ENCODE measurements at regions not wholly inside any gene's neighbourhood (a gene's known extent, or its start where the extent isn't known, plus 50 kb on each side); places are given as distances from the start of the nearest gene placed in this dataset.

GRCh38 chr2:193943406-193943960 lies 1713.5 kb upstream of the SLC39A10 start:
- Mint-ChIP-seq H3K9me3 (no peaks in the 10 kb centered on the region), H3K4me1 (peaks cover 8% of the 10 kb centered on the region; the same call in 1 of the 2 replicates), H3K27ac (no peak overlapping the region), H3K27me3 (ENCODE audit: low read depth) (no peaks in the 10 kb centered on the region), H3K4me3 (no peak overlapping the region), H3K36me3 (no peaks in the 10 kb centered on the region)
- DNase-seq (ENCODE audit: low spot score) (no peak), ATAC-seq (no peak)
- TF ChIP-seq KAT7 (CRISPR knock-in tag; IDR thresholded peaks at IDR 0.05; ENCODE audit: borderline replicate concordance) (no peak), USF1 (CRISPR knock-in tag; IDR thresholded peaks at IDR 0.05) (no peak), TP53 (CRISPR knock-in tag; IDR thresholded peaks at IDR 0.05) (no peak), SMAD4 (CRISPR knock-in tag; IDR thresholded peaks at IDR 0.05) (no peak), ARID4B (CRISPR knock-in tag; IDR thresholded peaks at IDR 0.05; ENCODE audit: borderline replicate concordance) (no peak)
- POLR2A ChIA-PET: no interaction called here
- CTCF ChIA-PET: no interaction called here

GRCh38 chr2:193935114-193935513 lies 1721.9 kb upstream of the SLC39A10 start:
- Mint-ChIP-seq H3K36me3 (no peaks in the 10 kb centered on the region), H3K4me3 (no peak overlapping the region), H3K4me1 (no peaks in the 10 kb centered on the region), H3K27me3 (ENCODE audit: low read depth) (no peaks in the 10 kb centered on the region), H3K9me3 (no peaks in the 10 kb centered on the region), H3K27ac (no peak overlapping the region)
- ChIA-PET POLR2A (no interaction called here), CTCF (interaction anchor here (1.0 kb wide), 1 partner anchor 73 kb away, joined by 3 read pairs; no protein-coding TSS in a partner anchor)
- DNase-seq (ENCODE audit: low spot score): no peak
- peak; percentile 74 for ATAC-seq
- TF ChIP-seq GRHL2 (CRISPR knock-in tag; IDR thresholded peaks at IDR 0.05; ENCODE audit: insufficient replicate concordance, severe bottlenecking): no peak
- TF ChIP-seq CTCF (IDR thresholded peaks at IDR 0.05): no peak
- no peak for TF ChIP-seq SMAD4 (CRISPR knock-in tag; IDR thresholded peaks at IDR 0.05)
- no peak for TF ChIP-seq PREB (CRISPR knock-in tag; IDR thresholded peaks at IDR 0.05; ENCODE audit: borderline replicate concordance)
- no peak for TF ChIP-seq ZNF219 (CRISPR knock-in tag; IDR thresholded peaks at IDR 0.05; ENCODE audit: borderline replicate concordance)
- TF ChIP-seq USF1 (CRISPR knock-in tag; IDR thresholded peaks at IDR 0.05): no peak

- Mint-ChIP-seq H3K27me3 (ENCODE audit: low read depth) (no peaks in the 10 kb centered on the region), H3K4me1 (no peaks in the 10 kb centered on the region), H3K4me3 (no peak overlapping the region), H3K27ac (no peak overlapping the region), H3K36me3 (no peaks in the 10 kb centered on the region), H3K9me3 (no peaks in the 10 kb centered on the region)
- CTCF ChIA-PET: no interaction called here
- POLR2A ChIA-PET: no interaction called here
- DNase-seq (ENCODE audit: low spot score): no peak
- no peak for ATAC-seq
- TF ChIP-seq ZNF416 (CRISPR knock-in tag; IDR thresholded peaks at IDR 0.05) (no peak), GABPB1 (CRISPR knock-in tag; IDR thresholded peaks at IDR 0.05) (no peak), ZNF263 (CRISPR knock-in tag; IDR thresholded peaks at IDR 0.05; ENCODE audit: low read depth) (no peak), FOXP1 (CRISPR knock-in tag; IDR thresholded peaks at IDR 0.05; ENCODE audit: borderline replicate concordance) (no peak), ZNF317 (CRISPR knock-in tag; IDR thresholded peaks at IDR 0.05; ENCODE audit: borderline replicate concordance, low read depth) (no peak), RELA (CRISPR knock-in tag; IDR thresholded peaks at IDR 0.05; ENCODE audit: borderline replicate concordance) (no peak), AFF4 (CRISPR knock-in tag; IDR thresholded peaks at IDR 0.05; ENCODE audit: borderline replicate concordance) (no peak), CREM (CRISPR knock-in tag; IDR thresholded peaks at IDR 0.05) (no peak), JAZF1 (CRISPR knock-in tag; IDR thresholded peaks at IDR 0.05) (no peak), PRRX2 (CRISPR knock-in tag; IDR thresholded peaks at IDR 0.05) (no peak)
Measured at GRCh38 chr2:193929131-193929530, 1727.9 kb upstream of the SLC39A10 start.

Data from WTC11 (cell line).